GM19372 (cell line): ENCODE measurements at regions not wholly inside any gene's neighbourhood (a gene's known extent, or its start where the extent isn't known, plus 50 kb on each side); places are given as distances from the start of the nearest gene placed in this dataset.
"Not testable (repeated sequence)": the region's sequence is repeated elsewhere in the genome, so short reads cannot be mapped to it uniquely, and the experiment has no call there.

Experiments
- ATAC-seq: cut with Tn5 transposase; IDR thresholded peaks from one replicate; pipeline ENCODE4 v1.9.1; 2021; ENCODE audit warnings: mild to moderate bottlenecking, low read depth, moderate library complexity; ENCODE audit not compliant: unreplicated experiment

DNA sequence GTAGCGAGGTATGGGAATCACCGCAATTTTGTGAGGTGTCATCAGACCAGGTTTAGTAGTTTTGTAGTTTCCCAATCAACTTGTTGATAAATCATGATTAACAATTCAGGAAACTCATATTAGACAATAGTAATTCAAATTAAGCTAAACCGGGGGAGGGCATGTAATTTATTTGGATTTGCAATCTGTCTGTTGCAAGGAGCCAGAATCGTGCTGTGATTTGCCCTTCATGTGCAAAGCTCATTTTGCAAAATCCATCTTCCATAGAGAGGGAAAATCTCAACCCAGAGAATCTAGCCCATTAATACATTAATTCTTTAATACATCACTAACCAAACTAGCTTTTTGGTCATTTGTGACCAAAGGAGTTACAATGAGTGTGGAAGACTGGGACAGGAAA, 164.7 kb upstream of the TRPM3 start:
- no peak for ATAC-seq

DNA sequence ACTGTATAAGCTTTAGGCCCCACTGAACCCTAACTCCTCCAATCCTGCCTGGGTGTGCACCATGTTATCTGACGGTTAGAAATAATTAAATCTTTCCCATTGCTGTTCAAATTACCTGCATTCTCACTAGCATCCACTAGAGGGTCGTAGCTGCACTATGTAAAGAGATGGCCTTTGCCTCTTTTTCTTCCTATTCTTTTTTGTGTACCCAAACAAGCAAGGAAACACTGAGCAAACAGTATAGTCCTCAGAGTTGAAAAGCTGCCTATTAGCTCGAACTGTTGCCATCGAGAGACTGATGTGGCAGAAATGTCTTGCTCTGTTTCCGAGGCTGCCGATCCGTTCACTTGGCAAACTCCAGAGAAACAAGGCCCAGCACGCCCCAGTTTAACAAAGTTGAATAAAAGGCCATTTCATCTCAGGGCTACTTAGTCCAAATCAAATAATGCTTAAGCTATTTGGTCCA, 163.8 kb upstream of the TRPM3 start:
- peak; percentile 86 for ATAC-seq

DNA sequence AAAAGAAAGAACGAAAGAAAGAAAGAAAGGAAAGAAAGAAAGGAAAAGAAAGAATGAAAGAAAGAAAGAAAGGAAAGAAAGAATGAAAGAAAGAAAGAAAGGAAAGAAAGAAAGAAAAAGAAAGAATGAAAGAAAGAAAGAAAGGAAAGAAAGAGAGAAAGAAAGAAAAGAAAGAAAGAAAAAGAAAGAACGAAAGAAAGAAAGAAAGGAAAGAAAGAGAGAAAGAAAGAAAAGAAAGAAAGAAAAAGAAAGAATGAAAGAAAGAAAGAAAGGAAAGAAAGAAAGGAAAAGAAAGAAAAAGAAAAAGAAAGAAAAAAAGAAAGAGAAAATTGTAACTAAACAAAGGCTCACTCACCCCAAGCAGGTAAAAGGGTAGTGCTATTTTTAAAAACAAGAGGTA, 160.7 kb upstream of the TRPM3 start:
- not testable (repeated sequence) for ATAC-seq

DNA sequence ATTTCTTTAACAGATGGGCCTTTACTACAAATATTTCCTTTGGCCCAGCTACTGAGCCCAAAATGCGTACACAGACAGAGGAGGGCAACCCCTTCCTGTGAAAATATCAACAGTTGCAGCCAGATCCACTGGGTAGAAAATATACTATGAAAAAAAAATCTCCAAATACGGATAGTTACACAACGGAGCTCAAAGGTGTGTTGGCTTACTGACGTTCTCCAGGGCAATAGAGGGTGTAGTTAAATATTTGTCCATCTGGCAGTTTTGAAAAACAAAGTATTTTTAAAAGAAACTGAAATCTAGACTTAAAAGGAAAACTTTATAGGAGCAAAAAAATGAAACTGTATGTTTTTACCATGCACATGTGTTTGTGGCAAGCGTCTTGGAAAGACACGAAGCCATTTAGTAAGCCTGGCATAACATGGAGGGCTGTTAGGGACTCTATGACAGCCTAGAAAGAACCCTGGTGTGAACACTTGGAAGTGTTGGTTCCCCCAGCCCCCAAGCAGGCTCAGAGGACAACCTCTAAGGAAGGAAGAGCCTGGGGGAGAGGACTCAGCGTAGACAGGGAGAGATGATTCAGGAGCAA, 157.8 kb upstream of the TRPM3 start:
- ATAC-seq, result no peak

DNA sequence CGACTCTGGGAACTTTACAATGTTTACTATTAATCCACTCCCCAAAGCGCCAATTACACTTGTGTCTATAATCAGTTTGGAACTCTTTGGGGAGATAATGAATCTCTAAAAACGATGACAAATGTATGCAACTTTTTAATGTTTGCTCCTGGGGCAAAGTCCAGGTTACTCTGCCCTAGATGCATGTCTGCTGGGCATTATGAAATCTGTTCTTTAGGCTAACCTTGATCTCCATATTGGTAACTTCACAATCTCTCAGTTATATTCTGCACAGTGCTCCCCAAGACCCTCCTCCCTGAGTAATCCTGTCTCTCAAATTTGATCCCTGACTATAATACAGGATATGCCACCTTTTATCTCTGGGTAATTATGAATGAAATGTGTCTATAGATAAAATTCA, 152.2 kb upstream of the TRPM3 start:
- ATAC-seq, result no peak

DNA sequence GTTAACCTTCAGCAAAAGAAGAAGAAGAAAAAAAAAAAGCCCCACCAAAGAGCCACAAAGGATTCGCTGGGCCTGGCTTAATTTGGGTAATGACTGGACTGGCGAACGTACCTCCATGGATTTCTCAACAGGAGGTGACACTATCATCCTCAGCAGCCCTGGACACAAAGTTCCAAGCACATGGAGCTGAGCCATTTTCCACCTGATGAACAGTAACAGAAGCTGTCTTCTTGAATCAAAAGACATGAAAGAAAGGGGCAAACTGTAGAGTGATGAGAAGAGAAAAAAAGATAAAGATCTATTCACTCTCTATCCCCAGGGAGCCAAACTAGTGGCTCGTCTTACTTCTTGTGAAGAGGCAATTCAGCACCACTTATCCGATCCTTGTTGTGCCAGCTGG, 150.2 kb upstream of the TRPM3 start:
- ATAC-seq, result no peak

DNA sequence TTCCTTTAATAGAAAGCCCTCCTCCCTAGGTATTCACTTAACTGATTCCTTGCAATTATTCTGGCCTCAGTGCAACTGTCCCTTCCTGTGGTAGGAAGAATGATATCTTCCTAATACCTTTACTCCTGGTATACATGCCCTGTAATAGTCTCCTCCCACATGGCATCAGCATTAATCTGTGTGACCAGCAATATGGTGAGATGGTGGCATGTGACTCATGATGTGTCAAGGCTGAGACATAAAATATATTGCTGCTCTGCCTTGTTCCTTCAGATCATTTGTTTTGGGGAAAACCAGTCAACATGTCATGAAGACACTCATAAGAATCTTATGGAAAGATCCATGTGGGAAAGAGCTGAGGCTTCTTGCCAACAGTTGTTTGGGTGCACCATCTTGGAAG, 149.1 kb upstream of the TRPM3 start:
- ATAC-seq, result no peak

DNA sequence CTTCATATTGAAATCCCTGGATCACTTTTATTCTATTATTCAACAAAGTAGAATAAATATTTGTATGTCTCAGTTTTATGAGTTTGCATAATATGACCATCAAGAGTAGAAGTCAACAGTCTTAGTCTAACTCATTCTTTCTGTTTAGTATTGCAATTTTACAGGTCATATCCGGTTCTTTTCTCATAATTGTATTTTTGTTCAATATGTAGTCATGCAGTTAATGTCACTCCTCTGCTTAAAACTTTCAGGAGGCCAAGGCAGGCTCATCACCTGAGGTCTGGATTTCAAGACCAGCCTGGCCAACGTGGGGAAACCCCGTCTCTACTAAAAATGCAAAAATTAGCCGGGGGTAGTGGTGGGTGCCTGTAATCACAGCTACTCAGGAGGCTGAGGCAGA, 148.4 kb upstream of the TRPM3 start:
- ATAC-seq, result no peak

DNA sequence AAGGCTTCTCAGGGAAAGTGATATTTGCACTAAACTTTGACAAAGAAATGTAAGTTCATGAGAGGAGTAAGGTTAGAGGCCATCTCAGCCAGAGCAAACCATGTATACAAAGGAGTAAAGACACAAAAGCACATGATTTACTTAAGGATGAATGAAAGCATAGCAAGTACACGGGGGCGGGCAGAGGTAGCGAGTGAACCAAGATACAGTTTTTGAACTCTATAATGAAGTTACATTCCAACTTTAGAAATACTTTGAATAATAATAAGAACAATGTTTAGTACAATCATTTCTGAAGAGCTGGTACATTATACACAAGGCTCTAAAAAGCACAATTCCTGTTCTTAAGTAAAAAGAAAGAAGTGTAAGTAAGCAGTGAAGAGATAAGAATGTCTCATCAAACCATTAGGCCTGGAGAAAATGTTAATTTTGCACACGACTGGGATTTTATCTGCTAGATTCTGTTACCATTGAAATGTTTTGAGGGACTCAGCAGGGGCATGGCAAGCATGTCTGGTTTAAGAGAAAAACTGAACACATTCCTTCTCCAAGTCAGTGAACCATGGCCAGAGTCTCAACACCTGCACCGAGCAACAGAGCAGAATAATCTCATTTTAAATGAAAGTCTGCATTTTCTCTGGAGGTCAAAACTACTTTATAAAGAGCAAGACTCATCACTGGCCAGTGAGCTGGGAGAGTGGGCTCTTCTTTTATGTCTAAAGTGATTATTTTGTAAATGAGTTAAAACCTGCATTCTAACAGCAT, 147.6 kb upstream of the TRPM3 start:
- ATAC-seq, result no peak

DNA sequence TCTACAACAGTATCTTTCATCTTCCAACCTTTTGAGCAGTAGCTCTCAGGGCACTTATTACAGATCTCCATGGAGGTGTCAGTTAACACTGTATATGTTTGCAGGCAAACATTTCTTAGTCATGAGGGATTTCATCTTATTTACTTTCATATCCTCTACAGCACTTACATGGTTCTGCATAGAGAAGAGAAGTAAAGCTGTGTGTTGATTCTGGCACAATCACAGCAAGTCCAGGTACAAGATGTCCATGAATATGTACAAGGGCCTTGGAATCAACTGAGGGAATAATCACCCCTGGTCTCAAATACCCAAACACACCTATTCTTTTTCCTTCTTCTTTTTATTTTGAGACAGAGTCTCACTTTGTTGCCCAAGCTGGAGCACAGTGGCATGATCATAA, 142.0 kb upstream of the TRPM3 start:
- ATAC-seq, result no peak

DNA sequence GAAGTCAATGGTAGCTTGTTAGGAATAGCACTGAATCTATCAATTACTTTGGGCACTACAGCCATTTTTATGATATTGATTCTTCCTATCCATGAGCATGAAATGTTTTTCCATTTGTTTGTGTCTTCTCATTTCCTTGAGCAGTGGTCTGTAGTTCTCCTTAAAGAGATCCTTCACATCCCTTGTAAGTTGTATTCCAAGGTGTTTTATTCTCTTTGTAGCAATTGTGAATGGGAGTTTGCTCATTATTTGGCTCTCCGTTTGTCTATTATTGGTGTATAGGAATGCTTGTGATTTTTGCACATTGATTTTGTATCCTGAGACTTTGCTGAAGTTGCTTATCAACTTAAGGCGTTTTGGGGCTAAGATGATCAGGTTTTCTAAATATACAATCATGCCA, 139.0 kb upstream of the TRPM3 start:
- not testable (repeated sequence) for ATAC-seq

DNA sequence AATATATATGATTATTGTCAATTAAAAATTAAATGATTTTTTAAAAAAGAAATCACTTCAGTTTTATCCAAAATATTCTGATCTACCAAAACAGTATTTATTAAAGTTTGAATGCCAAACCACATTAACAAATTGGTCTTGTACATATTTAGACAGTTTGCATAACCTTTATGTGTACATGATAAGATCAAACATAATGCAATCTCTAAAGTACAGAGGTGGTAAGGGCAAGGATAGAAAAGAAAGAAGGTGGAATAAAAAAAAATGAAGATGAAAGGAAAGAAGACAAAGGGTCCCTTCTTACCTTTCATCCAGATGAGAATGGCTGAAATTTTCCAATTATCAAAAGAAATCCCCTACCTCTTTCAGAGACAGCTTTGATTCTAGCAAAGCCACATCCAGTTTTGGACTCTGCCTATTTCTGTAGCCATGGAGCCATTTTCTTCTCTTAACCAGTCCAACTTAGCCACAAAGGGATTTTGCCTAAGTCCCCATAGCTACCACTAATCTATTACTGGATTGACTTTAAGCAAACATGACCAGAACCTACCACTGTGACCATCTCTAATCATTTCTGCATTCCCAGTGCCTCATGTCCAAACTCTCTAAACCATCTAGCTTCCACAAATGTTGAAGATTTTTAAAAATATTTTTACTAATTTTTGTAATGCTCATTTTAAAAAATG, 133.3 kb upstream of the TRPM3 start:
- no peak for ATAC-seq

DNA sequence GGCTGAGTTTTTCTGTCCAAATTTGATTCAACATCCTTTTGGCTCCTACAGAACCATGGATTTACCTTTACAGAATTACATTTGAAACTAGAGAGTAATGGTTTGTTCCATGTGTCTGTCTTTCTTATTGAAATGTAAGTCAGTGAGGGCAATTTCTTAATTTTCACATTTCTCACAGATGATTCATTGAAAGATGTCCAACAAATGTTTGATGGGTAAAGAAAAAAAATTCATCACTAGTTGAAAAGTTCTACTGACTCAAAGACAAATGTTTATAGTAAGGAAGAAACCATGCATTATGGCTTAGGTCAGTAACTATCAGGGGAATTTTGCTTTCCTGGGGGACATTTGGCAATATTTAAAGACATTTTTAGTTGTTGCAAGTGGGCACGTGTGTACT, 131.6 kb upstream of the TRPM3 start:
- no peak for ATAC-seq

DNA sequence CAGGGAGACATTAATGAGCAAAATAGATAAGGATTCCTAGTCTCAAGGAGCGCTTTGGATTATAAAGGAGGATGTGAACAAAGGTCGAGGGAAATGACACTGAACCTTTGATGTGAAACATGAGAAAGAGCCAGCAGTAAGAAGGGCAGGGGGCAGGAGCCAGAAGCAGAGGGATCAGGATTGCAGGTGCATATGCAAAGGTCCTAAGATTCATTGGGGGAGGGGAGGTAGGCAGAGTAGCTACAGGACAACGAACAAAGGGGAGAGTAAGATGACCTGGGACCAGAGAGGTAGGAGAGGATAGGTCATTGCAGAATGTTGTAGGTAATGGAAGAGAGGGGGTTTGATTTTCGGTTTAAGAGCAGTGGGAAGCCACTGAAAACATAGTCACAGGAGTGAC, 129.2 kb upstream of the TRPM3 start:
- ATAC-seq, result no peak

DNA sequence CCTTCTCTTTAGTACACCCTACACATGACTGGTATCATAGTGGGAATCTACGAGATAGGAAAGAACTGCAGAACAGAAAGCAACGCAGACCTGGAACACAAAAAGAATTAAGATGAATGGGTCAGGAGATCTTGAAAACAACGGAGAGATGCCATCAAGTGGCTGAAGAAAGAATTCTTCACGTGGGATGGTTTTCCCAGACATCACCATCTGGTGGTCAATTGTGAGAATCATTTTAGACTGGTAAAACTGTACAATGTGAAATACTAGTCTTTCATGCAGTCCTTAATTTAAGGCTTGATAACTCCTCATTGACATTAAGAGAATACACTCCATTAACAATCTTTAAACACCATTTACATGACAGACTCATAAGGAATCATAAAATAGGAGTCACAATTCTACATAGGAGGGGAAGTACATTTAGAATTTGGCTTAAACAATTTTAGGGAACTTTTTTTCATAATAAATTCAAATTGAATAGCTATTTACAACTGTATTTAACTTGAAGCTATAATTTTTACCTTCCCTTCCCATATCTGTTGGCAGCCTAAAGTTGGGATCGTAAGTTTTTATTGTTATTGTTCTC, 128.4 kb upstream of the TRPM3 start:
- ATAC-seq, result peak; percentile 87

DNA sequence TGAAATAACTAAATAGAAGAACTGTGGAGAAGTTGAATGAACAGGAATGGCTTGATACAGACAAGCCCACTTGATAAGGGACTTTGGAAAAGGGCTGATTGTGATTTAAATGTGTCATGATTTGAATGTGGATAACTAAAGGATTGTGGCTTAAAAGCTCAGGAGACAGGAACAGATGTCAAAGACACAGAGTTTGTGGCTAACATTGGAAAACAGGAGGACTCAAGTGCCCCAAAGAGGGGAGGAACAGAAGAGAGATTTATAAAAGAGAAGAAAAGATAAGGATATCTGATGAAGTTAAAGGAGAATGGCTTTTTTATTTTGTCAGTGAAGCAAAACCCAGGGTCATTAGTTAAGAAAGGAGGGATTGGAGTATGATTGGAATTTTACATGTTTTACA, 124.2 kb upstream of the TRPM3 start:
- no peak for ATAC-seq

DNA sequence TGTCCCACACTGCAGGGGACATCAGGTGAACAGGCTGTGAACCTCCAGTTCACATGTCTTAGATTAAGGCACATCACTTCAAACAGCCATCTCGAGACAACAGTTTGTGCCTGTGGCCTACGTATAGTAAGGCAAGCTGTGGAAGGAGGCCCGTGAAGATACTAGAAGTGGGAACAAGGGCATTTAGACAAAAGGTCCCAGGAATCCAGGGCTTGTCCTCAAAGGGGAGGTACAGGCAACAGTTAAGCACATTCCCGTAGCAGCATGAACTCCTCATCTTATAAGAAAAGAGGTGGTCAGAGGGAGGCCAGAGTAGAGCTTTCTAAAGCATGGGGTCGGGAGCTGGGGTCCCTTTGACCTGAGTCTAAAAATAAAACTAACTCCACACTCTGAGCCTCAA, 122.5 kb upstream of the TRPM3 start:
- no peak for ATAC-seq

DNA sequence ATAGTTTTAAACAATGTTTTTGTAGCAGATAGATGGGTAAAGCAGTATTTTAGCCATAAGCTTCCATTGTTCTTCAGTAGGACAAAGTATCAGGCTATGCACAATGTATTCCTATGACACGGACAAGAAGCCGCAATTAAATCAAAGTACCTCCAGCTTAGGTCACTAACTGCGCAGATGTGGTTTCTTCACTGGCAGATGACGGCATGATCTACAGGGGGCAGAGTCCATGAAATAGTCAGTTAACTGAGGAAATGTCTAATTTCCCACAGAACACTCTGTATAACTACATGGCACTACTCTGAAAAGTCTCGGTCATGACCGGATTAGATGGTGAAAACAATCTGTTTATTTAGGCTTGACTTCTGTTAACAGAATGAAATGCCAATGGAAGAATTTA, 120.7 kb upstream of the TRPM3 start:
- no peak for ATAC-seq

DNA sequence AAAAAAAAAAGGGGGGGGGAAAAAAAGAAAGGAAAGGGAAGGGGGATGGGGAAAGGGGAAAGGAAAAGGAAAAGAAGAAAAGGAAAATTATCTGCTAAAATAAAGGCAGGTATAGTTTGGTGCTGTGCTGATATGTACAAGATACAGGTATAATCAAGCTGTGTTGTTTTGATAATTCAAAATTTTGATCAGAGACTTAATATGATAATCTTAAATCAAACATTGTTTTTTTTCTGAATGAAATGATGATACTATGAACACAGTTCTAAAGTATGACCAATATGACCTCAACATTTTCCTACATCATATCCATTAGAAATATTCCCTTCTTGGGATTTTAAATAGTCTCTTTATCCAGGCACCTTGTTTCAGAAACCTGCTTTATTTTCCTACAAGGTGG, 115.6 kb upstream of the TRPM3 start:
- no peak for ATAC-seq

DNA sequence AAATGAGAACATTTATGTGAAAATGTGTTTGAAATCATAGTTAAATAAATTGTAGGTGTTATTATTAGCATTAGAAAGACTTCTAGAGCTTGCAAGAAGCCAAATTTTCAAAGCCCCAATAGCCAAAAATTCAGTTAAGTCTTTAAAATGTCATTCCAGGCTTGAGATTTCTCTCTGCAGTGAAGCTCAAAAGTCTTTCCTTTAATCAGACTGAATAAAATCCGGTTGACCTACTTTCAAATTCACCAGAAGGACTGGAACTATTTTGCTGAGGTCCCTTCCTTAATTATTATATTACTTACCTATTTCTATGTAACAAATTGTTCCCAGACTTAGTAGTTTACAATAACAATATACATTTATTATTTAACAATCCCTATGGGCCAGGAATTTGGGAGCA, 112.2 kb upstream of the TRPM3 start:
- ATAC-seq, result no peak

DNA sequence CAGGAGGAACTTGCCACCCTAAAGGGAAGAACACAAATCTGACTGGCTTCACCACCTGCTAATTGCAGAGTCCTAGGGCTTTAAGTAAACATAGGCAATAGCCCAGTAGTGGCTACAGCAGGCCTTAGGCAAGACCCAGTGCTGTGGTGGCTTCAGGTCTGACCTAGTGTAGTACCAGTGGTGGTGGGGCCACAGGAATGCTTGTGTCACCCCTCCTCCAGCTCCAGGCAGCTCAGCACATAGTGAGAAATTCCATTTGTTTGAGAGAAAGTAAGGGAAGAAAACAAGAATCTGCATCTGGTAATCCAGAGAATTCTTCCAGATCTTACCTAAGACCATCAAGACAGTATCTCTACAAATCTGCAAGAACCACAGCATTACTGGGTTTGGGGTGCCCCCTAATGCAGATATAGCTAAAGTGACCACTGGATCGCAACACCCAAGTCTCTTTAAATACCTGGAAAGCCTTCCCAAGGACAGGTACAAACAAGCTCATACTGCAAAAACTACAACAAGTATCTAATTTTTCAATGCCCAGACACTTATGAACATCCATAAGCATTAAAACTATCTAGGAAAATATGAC, 102.6 kb upstream of the TRPM3 start:
- no peak for ATAC-seq
